ENCODE measurements at regions not wholly inside any gene's neighbourhood (a gene's known extent, or its start where the extent isn't known, plus 50 kb on each side); places are given as distances from the start of the nearest gene placed in this dataset.

DNA sequence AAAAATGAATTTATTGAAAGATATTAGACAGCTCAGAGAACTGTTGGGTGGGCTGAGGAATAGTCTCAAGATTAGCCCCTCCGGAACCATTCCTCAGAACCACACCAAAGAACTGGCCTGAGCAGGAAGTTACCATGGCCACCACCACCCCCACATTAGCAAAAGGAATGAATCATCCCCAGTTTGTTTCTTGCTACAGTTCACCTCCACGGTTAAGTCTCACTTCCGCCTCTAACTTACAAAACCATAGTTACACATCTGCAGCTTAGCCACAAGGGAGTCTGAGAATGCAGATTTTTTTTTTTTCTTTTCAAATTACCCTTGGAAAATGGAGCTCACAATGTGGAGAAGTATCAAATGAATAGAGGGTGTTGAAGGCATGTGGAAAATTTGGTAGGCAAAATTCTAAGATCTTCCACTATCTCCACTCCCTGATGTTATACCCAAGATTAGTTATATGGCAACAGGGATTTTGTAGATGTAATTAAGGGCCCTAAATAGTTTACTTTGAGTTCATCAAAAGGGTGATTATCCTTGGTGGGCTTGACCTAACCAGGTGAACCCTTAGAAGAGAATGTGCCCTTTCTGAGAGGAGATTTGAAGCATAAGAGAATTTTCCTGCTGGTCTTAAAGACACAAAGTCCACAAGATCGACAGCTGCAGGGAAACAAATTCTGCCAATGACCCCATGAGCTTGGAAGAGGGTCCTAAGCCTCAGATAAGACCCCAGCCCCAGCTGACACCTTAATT, 129.8 kb upstream of the KRR1 start:
- Mint-ChIP-seq H3K9me3 (no peaks in the 10 kb centered on the region), H3K4me3 (peak overlapping the region; percentile 1), H3K27me3 (no peaks in the 10 kb centered on the region), H3K4me1 (peaks cover 31% of the 10 kb centered on the region), H3K27ac (peak overlapping the region; percentile 79), H3K36me3 (ENCODE audit: low read depth) (no peaks in the 10 kb centered on the region)
- intact Hi-C loops (cut with micrococcal nuclease), result loop anchor here (1.0 to 10.0 kb wide), 11 partner anchors 17 to 518 kb away; partner anchors contain the start of genes GLIPR1L2 and KRR1
- DNase-seq, result peak; percentile 78

DNA sequence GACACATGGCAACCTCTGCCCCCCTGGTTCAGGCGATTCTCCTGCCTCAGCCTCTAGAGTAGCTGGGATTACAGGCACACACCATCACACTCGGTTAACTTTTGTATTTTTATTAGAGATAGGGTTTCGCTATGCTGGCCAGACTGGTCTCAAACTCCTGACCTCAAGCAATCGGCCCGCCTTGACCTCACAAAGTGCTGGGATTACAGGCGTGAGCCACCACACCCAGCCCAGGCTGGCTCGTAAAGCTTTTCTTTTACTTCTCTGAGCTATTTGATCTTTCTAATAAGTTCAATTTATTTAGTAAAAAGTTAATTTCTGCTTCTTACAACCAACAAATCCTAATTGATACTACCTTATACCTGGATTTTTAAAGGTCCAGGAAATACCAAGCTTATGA, 127.4 kb upstream of the KRR1 start:
- Mint-ChIP-seq H3K36me3 (ENCODE audit: low read depth) (no peaks in the 10 kb centered on the region), H3K27ac (no peak overlapping the region), H3K9me3 (no peaks in the 10 kb centered on the region), H3K27me3 (no peaks in the 10 kb centered on the region), H3K4me1 (peaks cover 45% of the 10 kb centered on the region), H3K4me3 (no peak overlapping the region)
- DNase-seq, result no peak
- intact Hi-C loops (cut with micrococcal nuclease), result loop anchor here (5.0 to 10.0 kb wide), 2 partner anchors 111 to 916 kb away; partner anchors contain the start of gene OSBPL8

DNA sequence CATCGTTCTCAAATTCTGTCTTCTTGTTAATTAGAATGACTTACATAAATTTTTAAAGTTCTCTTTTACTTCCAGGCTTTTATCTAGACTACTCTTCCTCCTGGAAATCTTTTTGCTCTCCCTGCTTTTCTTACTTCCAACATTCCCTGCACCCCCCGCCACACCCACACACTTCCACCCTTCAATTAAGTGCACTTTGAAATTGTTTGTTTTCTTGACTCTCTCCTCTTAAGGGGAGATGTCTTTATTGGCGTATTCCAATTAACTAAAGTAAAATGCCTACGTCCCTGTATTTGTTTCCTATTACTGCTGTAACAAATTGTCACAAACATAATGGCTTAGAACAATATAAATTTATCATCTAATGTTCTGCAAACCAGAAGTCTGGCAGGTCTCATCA, 125.2 kb upstream of the KRR1 start:
- no peak overlapping the region for H3K4me3 Mint-ChIP-seq
- no peaks in the 10 kb centered on the region for H3K9me3 Mint-ChIP-seq
- H3K36me3 Mint-ChIP-seq (ENCODE audit: low read depth), result no peaks in the 10 kb centered on the region
- H3K4me1 Mint-ChIP-seq, result peaks cover 37% of the 10 kb centered on the region
- no peak for DNase-seq
- intact Hi-C loops (cut with micrococcal nuclease), result loop anchor here (5.0 to 10.0 kb wide), 2 partner anchors 109 to 918 kb away; partner anchors contain the start of gene OSBPL8
- no peaks in the 10 kb centered on the region for H3K27me3 Mint-ChIP-seq
- H3K27ac Mint-ChIP-seq, result peak overlapping the region; percentile 42

DNA sequence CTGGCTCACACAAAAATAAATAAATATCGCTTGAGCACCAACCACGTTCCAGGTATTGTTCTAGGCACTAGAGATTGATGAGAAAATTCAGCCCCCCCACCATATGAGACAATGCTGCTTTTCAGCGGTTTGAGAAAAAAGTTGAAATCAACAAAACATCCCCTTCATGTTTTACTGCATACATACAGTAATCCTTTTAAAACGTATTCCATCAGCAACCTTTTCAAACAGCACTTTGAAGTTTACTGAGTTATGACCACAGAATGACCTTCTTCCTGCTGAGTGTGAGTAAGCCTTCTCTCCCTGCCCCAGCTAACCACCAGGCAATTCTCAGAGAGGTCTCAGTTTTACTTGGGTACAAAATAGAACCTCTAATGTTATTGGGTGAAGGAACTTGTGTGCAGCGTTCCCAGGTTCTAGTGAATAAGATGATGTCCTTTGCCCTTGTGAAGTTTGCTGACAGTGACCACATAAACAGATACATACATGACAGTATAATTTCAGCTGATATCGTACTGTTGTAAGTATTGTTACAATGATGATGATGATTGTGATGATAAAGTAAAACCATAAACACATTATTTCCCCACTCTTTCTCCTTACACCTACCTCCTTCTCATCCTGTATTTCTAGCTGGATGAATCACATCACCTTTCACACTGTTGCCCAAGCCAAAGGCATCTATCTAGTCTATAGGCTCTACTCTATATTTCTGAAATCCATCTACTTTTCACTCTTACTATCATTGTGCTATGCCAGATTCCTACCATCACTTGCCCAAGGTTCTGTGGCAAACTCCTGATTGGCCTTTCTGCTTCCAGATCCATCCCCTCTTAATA, 124.4 kb upstream of the KRR1 start:
- Mint-ChIP-seq H3K36me3 (ENCODE audit: low read depth) (no peaks in the 10 kb centered on the region), H3K4me3 (peak overlapping the region; percentile 4), H3K27me3 (no peaks in the 10 kb centered on the region), H3K9me3 (no peaks in the 10 kb centered on the region), H3K27ac (peak overlapping the region; percentile 42), H3K4me1 (peaks cover 29% of the 10 kb centered on the region)
- intact Hi-C loops (cut with micrococcal nuclease), result loop anchor here (5.0 to 10.0 kb wide), 2 partner anchors 109 to 919 kb away; partner anchors contain the start of gene OSBPL8
- peak; percentile 67 for DNase-seq

DNA sequence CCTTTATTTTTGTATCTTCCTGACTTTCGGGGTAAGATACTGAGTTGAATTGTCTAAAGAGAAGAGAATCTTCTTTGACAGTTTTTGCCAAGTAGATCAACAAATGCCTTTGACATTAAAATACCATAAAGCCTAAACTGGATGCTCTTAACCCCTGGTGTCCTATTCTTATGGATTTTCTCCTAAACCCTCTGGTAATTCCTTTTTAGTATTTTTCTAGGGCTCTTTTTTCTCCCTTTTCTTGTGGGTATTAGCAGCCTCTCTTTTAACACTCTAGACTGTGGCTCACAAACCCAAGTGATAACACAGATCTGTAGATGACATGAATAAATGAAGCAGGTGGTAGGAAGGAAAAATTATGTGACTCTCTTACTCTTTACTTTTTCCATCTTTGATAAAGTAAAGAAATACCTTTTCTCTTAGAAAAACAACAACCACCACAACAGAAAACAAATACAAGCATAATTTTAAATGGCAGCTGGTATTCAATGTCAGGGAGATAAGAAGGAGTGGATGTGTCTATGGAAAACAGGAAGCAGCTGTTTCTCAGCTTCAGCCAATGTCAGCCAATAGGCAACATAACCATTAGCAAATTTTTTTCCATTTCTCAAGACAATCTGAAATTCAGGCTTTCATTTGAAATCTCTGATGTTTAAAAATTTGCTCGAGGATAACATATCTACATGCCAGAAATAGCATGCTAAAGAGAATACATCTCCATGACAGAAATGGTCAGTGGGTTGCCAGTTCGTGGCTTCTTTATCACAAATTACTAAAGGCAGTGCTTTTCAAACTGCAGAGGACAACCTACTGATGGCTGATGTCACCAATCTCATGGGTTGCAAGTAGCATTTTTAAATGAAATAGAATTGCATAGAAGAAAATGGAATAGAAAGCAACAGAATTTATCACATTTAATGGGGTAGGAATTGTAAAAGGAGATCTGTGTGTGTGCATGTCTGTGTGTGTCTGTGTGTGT, 123.1 kb upstream of the KRR1 start:
- Mint-ChIP-seq H3K4me3 (peak overlapping the region; percentile 21), H3K27me3 (peaks cover 3% of the 10 kb centered on the region), H3K9me3 (peaks cover 3% of the 10 kb centered on the region), H3K27ac (peak overlapping the region; percentile 42), H3K4me1 (peaks cover 22% of the 10 kb centered on the region), H3K36me3 (ENCODE audit: low read depth) (no peaks in the 10 kb centered on the region)
- DNase-seq, result no peak
- intact Hi-C loops (cut with micrococcal nuclease), result loop anchor here (5.0 to 10.0 kb wide), 2 partner anchors 107 to 920 kb away; partner anchors contain the start of gene OSBPL8

DNA sequence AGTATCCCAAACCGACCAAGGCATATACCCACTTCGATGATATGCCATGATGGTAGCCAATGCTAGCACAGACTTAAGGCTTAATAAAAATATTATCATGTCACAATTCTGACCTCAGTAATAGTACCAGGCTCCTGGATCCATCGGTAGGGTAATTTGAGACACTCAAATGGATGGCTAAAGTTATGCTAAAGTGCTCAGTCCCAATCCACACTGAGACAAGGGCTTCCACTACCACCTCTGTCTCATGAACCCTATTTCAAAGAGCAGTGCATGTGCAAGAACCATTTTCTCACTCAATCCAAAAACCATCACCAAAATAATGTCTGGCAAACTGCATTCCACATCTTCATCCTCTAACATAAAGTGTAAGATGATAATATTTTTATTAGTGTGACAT, 122.4 kb upstream of the KRR1 start:
- no peaks in the 10 kb centered on the region for H3K36me3 Mint-ChIP-seq (ENCODE audit: low read depth)
- intact Hi-C loops (cut with micrococcal nuclease), result loop anchor here (10.0 kb wide), 1 partner anchor 921 kb away; the partner anchor contains the start of gene OSBPL8

DNA sequence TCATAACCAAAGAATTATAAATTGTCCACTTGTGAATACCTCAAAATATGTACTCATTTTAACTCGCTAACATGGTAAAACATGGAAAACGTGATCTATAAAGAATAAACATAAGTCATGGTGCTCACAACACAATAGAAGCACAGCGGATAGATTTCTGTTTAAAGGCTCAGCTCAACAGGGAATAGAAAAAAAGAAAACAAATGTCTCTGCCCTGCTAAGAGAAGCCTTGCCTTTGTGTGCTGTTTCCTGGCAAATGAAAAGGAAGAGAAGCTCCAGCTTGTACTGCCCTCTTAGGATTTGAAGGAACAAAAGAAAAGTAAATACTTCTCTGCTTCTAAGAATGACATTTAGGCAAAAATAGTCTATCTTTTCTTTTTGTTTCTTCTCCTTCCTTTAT, 121.0 kb upstream of the KRR1 start:
- H3K36me3 Mint-ChIP-seq (ENCODE audit: low read depth), result no peaks in the 10 kb centered on the region
- H3K27me3 Mint-ChIP-seq, result peaks cover 9% of the 10 kb centered on the region
- no peak overlapping the region for H3K27ac Mint-ChIP-seq
- H3K4me1 Mint-ChIP-seq, result peaks cover 22% of the 10 kb centered on the region
- intact Hi-C loops (cut with micrococcal nuclease), result loop anchor here (10.0 kb wide), 1 partner anchor 922 kb away; the partner anchor contains the start of gene OSBPL8
- no peak for DNase-seq
- no peak overlapping the region for H3K4me3 Mint-ChIP-seq
- peaks cover 3% of the 10 kb centered on the region for H3K9me3 Mint-ChIP-seq

More for the DNA sequence above, 122.4 kb upstream of the KRR1 start:
- no peak for DNase-seq
- Mint-ChIP-seq H3K9me3 (peaks cover 3% of the 10 kb centered on the region), H3K27me3 (peaks cover 7% of the 10 kb centered on the region), H3K4me1 (peaks cover 22% of the 10 kb centered on the region), H3K27ac (no peak overlapping the region), H3K4me3 (no peak overlapping the region)

DNA sequence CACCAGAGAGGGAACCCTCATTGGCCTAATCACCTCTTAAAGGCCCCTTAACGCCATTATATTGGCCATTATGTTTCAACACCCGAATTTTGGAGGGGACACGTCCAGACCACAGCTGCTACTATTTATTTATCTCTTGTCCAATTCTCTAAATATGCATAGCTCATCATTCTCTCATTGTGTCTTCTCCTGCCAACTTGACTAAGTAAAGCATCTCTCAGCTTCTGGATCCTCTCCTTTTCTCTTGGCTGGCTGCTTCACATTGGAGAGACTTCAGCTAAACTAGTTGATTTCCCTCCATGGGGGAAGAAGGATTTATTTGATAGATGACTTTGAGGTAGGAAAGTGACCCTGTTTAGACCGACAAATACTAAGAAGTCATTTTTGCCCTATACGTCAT, 120.4 kb upstream of the KRR1 start:
- Mint-ChIP-seq H3K4me3 (no peak overlapping the region), H3K27ac (no peak overlapping the region), H3K36me3 (ENCODE audit: low read depth) (no peaks in the 10 kb centered on the region), H3K4me1 (peaks cover 22% of the 10 kb centered on the region), H3K9me3 (peaks cover 3% of the 10 kb centered on the region), H3K27me3 (peaks cover 11% of the 10 kb centered on the region)
- no peak for DNase-seq
- intact Hi-C loops (cut with micrococcal nuclease), result loop anchor here (10.0 kb wide), 1 partner anchor 923 kb away; the partner anchor contains the start of gene OSBPL8

DNA sequence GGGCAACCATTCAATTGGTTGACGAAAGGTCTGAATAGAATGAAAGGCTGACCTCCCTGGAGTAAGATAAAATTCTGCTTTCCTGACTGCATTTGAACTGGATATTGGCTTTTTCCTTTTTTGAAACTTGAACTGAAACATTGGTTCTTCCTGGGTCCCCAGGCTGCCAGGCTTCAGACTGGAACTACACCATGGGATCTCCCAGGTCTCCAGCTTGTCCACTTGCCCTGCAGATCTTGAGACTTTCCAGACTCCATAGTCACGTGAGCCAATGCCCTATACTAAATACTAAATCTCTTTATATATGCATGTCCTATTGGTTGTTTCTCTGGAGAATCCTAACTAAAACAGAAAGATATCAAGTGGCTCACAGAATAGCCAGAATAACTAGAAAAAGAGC, 118.7 kb upstream of the KRR1 start:
- intact Hi-C loops (cut with micrococcal nuclease), result loop anchor here (10.0 kb wide), 1 partner anchor 925 kb away; the partner anchor contains the start of gene OSBPL8
- Mint-ChIP-seq H3K4me3 (no peak overlapping the region), H3K9me3 (peaks cover 3% of the 10 kb centered on the region), H3K4me1 (peaks cover 6% of the 10 kb centered on the region), H3K36me3 (ENCODE audit: low read depth) (no peaks in the 10 kb centered on the region), H3K27me3 (peaks cover 15% of the 10 kb centered on the region), H3K27ac (no peak overlapping the region)
- DNase-seq, result no peak

DNA sequence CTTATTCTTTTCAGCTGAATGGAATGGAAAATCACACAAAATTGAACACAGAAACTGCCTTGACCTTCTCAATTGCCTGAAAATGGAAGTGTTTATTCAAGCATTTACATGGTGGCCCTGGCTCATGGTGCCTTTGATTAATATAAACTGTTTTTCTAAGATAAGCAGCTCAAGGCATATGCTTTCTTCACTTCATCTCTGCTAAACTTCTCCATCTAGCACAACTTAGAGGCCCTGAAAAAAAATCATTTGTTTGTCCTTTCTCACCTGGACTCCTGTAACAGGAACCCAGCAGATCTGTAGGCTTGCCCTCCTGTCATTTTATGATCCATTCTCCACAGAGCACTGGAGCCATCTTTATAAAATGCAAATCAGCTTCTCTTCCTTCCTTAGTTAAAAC, 117.5 kb upstream of the KRR1 start:
- Mint-ChIP-seq H3K36me3 (ENCODE audit: low read depth) (no peaks in the 10 kb centered on the region), H3K4me3 (no peak overlapping the region), H3K27me3 (peaks cover 15% of the 10 kb centered on the region), H3K4me1 (no peaks in the 10 kb centered on the region), H3K9me3 (peaks cover 3% of the 10 kb centered on the region), H3K27ac (no peak overlapping the region)
- intact Hi-C loops (cut with micrococcal nuclease), result no loop called here
- no peak for DNase-seq

DNA sequence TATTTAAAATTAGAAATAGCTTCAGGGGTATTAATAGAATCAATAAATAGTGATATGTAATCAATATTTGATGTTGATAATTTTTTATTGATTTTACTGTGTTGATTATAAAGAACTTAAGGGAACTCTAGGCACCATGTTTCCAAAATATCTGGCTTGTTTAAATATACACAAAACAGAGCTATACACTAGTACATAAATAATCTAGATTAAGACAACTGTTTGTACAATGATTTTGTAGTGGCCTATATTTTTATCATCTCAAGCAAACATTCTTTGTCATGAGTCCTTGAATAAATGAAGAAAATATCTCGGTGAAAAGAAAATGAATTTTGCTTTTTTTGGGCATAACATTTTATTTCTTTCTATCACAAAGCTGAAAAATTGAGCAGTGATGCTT, 117.1 kb upstream of the KRR1 start:
- Mint-ChIP-seq H3K4me3 (no peak overlapping the region), H3K27me3 (peaks cover 15% of the 10 kb centered on the region), H3K9me3 (peaks cover 3% of the 10 kb centered on the region), H3K36me3 (ENCODE audit: low read depth) (no peaks in the 10 kb centered on the region), H3K27ac (no peak overlapping the region), H3K4me1 (peaks cover 2% of the 10 kb centered on the region)
- intact Hi-C loops (cut with micrococcal nuclease), result no loop called here
- no peak for DNase-seq

DNA sequence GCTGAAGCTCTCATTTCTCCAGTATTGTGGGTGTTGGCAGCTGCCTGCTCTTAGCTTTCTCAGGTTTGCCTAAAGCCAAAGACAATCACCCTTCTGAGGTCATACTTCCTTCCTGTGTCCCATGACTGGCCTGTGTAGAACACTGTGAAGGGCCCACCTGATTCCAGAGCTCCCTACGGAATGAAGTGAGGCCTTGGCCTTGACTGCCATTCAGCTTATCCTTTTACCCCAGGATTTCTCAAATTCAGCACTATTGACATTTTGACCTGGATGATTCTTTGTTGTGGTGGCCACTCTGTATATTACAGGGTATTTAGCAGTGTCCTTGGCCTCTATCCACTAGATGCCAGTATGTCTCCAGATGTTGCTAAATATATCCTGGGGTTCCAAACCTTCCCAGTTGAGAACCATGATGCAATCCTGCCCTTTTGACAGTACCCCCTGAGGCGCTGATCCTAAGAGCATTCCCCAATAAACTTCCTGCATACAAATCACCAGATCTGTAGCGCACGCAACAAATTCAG, 112.3 kb upstream of the KRR1 start:
- intact Hi-C loops (cut with micrococcal nuclease), result no loop called here
- H3K4me3 Mint-ChIP-seq, result no peak overlapping the region
- H3K9me3 Mint-ChIP-seq, result peaks cover 5% of the 10 kb centered on the region
- no peaks in the 10 kb centered on the region for H3K36me3 Mint-ChIP-seq (ENCODE audit: low read depth)
- DNase-seq, result no peak
- peaks cover 6% of the 10 kb centered on the region for H3K4me1 Mint-ChIP-seq
- no peak overlapping the region for H3K27ac Mint-ChIP-seq
- peaks cover 10% of the 10 kb centered on the region for H3K27me3 Mint-ChIP-seq

DNA sequence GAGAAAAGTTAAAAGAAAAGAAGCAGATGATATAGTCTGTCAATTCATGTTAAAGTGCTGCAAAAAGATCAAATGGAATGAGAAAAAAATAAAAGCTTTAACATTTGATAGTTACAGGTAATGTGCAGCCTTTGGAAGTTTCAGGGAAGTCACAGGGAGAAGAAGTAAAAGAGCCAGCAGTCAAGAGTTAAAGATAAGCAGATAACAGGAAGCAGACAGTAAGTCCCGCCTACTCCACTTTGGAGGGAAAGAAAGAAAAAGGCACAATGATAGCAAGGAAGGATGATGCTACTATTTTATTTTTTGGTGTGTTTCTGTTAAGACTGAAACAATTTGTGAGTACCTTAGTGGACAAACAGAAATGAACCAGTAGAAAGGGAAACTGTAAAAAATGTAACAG, 111.1 kb upstream of the KRR1 start:
- H3K4me1 Mint-ChIP-seq, result peaks cover 6% of the 10 kb centered on the region
- intact Hi-C loops (cut with micrococcal nuclease), result no loop called here
- H3K27me3 Mint-ChIP-seq, result peaks cover 17% of the 10 kb centered on the region
- H3K9me3 Mint-ChIP-seq, result peaks cover 15% of the 10 kb centered on the region
- peak overlapping the region; percentile 4 for H3K27ac Mint-ChIP-seq
- H3K36me3 Mint-ChIP-seq (ENCODE audit: low read depth), result no peaks in the 10 kb centered on the region
- no peak overlapping the region for H3K4me3 Mint-ChIP-seq
- no peak for DNase-seq
